ENCODE measurements at regions not wholly inside any gene's neighbourhood (a gene's known extent, or its start where the extent isn't known, plus 50 kb on each side); places are given as distances from the start of the nearest gene placed in this dataset.

GRCh38 chr17:70230850-70231640 is 61.7 kb downstream of the KCNJ2 start:
- no peak for TF ChIP-seq CTCF (conservative IDR thresholded peaks at IDR 0.05)
- no peak overlapping the region for H3K27ac ChIP-seq

GRCh38 chr17:70232466-70232865 is 63.1 kb downstream of the KCNJ2 start:
- TF ChIP-seq CTCF (conservative IDR thresholded peaks at IDR 0.05) = no peak
- TF ChIP-seq ZFX (IDR thresholded peaks at IDR 0.05) = no peak
- H3K27ac ChIP-seq = no peak overlapping the region

- no peak overlapping the region for H3K27ac ChIP-seq
- TF ChIP-seq CTCF (conservative IDR thresholded peaks at IDR 0.05) = no peak
- no peak for TF ChIP-seq ZFX (IDR thresholded peaks at IDR 0.05)
Measured at GRCh38 chr17:70235252-70235651, 65.9 kb downstream of the KCNJ2 start.

- TF ChIP-seq CTCF (conservative IDR thresholded peaks at IDR 0.05) (no peak), ZFX (IDR thresholded peaks at IDR 0.05) (no peak)
- H3K27ac ChIP-seq = no peak overlapping the region
Measured at GRCh38 chr17:70238228-70238627, 68.9 kb downstream of the KCNJ2 start.

- no peak overlapping the region for H3K27ac ChIP-seq
- TF ChIP-seq ZFX (IDR thresholded peaks at IDR 0.05) (no peak), CTCF (conservative IDR thresholded peaks at IDR 0.05) (no peak)
Measured at GRCh38 chr17:70238646-70239045, 69.3 kb downstream of the KCNJ2 start.

- no peak overlapping the region for H3K27ac ChIP-seq
- TF ChIP-seq ZFX (IDR thresholded peaks at IDR 0.05) = no peak
Measured at GRCh38 chr17:70239391-70239826, 70.1 kb downstream of the KCNJ2 start.

- no peak overlapping the region for H3K27ac ChIP-seq
- TF ChIP-seq ZFX (IDR thresholded peaks at IDR 0.05) (no peak), CTCF (conservative IDR thresholded peaks at IDR 0.05) (no peak)
Measured at GRCh38 chr17:70241071-70241470, 71.7 kb downstream of the KCNJ2 start.
